GM12878 (cell line): ENCODE measurements at regions not wholly inside any gene's neighbourhood (a gene's known extent, or its start where the extent isn't known, plus 50 kb on each side); places are given as distances from the start of the nearest gene placed in this dataset.

Source experiments
- ATAC-seq: fragments of 200-7000 bp; cut with Tn5 transposase; 3 replicates; pipeline ENCODE4 v1.9.1; 2020; ENCODE audit warnings: mild to moderate bottlenecking, moderate library complexity
- BruUV-seq: library from RNA; stranded (reverse); fragments of 400-500 nt; replicated peaks from 2 replicates; lab custom pipeline; 2021; lab: Mats Ljungman, UMichigan
- CTCF ChIA-PET: fragments of 300-600 bp; sonication (Branson Sonifier 250); formaldehyde crosslinking; extraction: SDS; loops from one replicate; lab custom pipeline; 2021; ENCODE audit warnings: inconsistent platforms; lab: Yijun Ruan, JAX
- POLR2A ChIA-PET: fragments of 350-600 bp; formaldehyde crosslinking; extraction: SDS; loops from one replicate; lab custom pipeline; 2021; ENCODE audit warnings: inconsistent platforms; lab: Charles Lee
- RAD21 ChIA-PET: fragments of 300-600 bp; sonication (Branson Sonifier 250); formaldehyde crosslinking; loops from one replicate; lab custom pipeline; 2023; ENCODE audit warnings: antibody characterized with exemption; ENCODE audit not compliant: unreplicated experiment; lab: Charles Lee
- SMC1A ChIA-PET: fragments of 300-600 bp; sonication (Branson Sonifier 250); formaldehyde crosslinking; loops from one replicate; lab custom pipeline; 2023; ENCODE audit not compliant: unreplicated experiment, uncharacterized antibody; lab: Charles Lee
- DNase-seq: peaks from one replicate; pipeline ENCODE4 v3.0.0-alpha.2; 2011; ENCODE audit warnings: low read depth, low spot score
- FAIRE-seq: peaks from 3 replicates; lab custom pipeline; 2011; peaks lifted over from hg19 to GRCh38; lab: Jason Lieb, UNC
- H2AFZ ChIP-seq: 2 replicates; pipeline ENCODE4 v1.6.0; 2011; ENCODE audit warnings: low read depth, low read length, control low read depth; ENCODE audit not compliant: control insufficient read depth
- H3K27ac ChIP-seq: 2 replicates; pipeline ENCODE4 v1.5.1; 2011; ENCODE audit warnings: control low read depth; ENCODE audit not compliant: control insufficient read depth, insufficient read depth
- H3K27me3 ChIP-seq, 2 experiments: replicated peaks in 1 of 2; 2 replicates each; pipeline versions ENCODE4 v1.6.0 to v1.6.1; 2011; ENCODE audit warnings: low read length in 1 of 2; ENCODE audit not compliant: control insufficient read depth in 2 of 2, insufficient read depth in 2 of 2
- H3K36me3 ChIP-seq, 2 experiments: 2 replicates each; pipeline ENCODE4 v1.5.1; 2011; ENCODE audit warnings: low read length in 1 of 2; ENCODE audit not compliant: control insufficient read depth in 2 of 2, insufficient read depth in 2 of 2
- H3K4me1 ChIP-seq: 2 replicates; pipeline ENCODE4 v1.6.1; 2011; ENCODE audit warnings: mild to moderate bottlenecking, low read length, moderate library complexity, mixed read lengths; ENCODE audit not compliant: control insufficient read depth, insufficient read depth
- H3K4me2 ChIP-seq: 2 replicates; pipeline ENCODE4 v1.6.0; 2011; ENCODE audit warnings: control low read depth; ENCODE audit not compliant: control insufficient read depth, insufficient read depth
- H3K4me3 ChIP-seq: fragments of 200-600 bp; sonication (generic); 2 replicates; pipeline ENCODE4 v1.5.1; 2016
- H3K79me2 ChIP-seq: 2 replicates; pipeline ENCODE4 v1.6.0; 2011; ENCODE audit warnings: low read length; ENCODE audit not compliant: control insufficient read depth, insufficient read depth
- H3K9ac ChIP-seq: 2 replicates; pipeline ENCODE4 v1.8.0; 2011; ENCODE audit warnings: low read length, control low read depth, mixed read lengths; ENCODE audit not compliant: control insufficient read depth, insufficient read depth
- H3K9me3 ChIP-seq: replicated peaks from 3 replicates; pipeline ENCODE4 v1.5.1; 2011; ENCODE audit warnings: mild to moderate bottlenecking, low read length; ENCODE audit not compliant: control insufficient read depth, insufficient read depth
- H4K20me1 ChIP-seq: 2 replicates; pipeline ENCODE4 v1.6.0; 2011; ENCODE audit not compliant: control insufficient read depth, insufficient read depth
- ATF2 ChIP-seq: IDR thresholded peaks from 2 replicates; pipeline ENCODE4 v1.6.1; 2012; ENCODE audit warnings: low read length, inconsistent platforms
- BCL11A ChIP-seq: IDR thresholded peaks from 2 replicates; pipeline ENCODE4 v1.6.1; 2011; ENCODE audit warnings: low read depth, low read length
- E4F1 ChIP-seq: fragments of 450-650 bp; IDR thresholded peaks from 2 replicates; pipeline ENCODE4 v1.6.1; 2018; ENCODE audit warnings: borderline replicate concordance, mild to moderate bottlenecking; ENCODE audit not compliant: partially characterized antibody
- ETV6 ChIP-seq, 2 experiments: fragments of 450-650 bp in 1 of 2; IDR thresholded peaks in 1 of 2; conservative IDR thresholded peaks in 1 of 2; 2 replicates each; pipeline ENCODE4 v1.6.1; 2014; ENCODE audit warnings: antibody characterized with exemption in 1 of 2, borderline replicate concordance in 1 of 2, low read depth in 1 of 2, mild to moderate bottlenecking in 1 of 2, moderate library complexity in 1 of 2
- FOS ChIP-seq: IDR thresholded peaks from 3 replicates; pipeline ENCODE4 v1.6.1; 2011; ENCODE audit warnings: borderline replicate concordance; ENCODE audit not compliant: insufficient read length; ENCODE audit errors: extremely low read depth
- RFX5 ChIP-seq: IDR thresholded peaks from 2 replicates; pipeline ENCODE4 v1.6.1; 2011; ENCODE audit warnings: low read depth, low read length, improper control_type of control experiment
- TAF1 ChIP-seq: IDR thresholded peaks from 2 replicates; pipeline ENCODE4 v1.6.1; 2011; ENCODE audit warnings: mild to moderate bottlenecking, low read depth, low read length, borderline replicate concordance
- ZBTB4 ChIP-seq: fragments of 450-650 bp; formaldehyde crosslinking; IDR thresholded peaks from 2 replicates; pipeline ENCODE4 v1.4.0; 2022; ENCODE audit warnings: mild to moderate bottlenecking, moderate library complexity
- WGBS: methylation state at CpG from one replicate; pipeline ENCODE4 v1.1.6; 2016; ENCODE audit warnings: low lambda C conversion rate; ENCODE audit not compliant: insufficient replicate concordance, insufficient coverage; ENCODE audit errors: missing lambda C conversion rate; 5-methylcytosine and 5-hydroxymethylcytosine counted together
- in situ Hi-C: fragments of 300-500 bp; cut with MboI; formaldehyde crosslinking; loops from 9 replicates; pipeline ENCODE4 v1.14.3; 2018; ENCODE audit warnings: mixed read lengths
- intact Hi-C: fragments of 100-400 bp; cut with micrococcal nuclease; formaldehyde crosslinking; loops from one replicate; pipeline ENCODE4 v1.14.2; 2022; ENCODE audit not compliant: unreplicated experiment

GRCh38 chr10:60706146-60706545, 72.1 kb upstream of the CDK1 start:
- TF ChIP-seq ATF2 (no peak), ZBTB4 (CRISPR knock-in tag) (no peak), FOS (no peak), BCL11A (no peak), ETV6 (conservative IDR thresholded peaks at IDR 0.05 in 1 of 2, IDR thresholded peaks at IDR 0.05 in 1 of 2; ENCODE audit: borderline replicate concordance in 1 of 2, low read depth in 1 of 2) (no peak), TAF1 (no peak), RFX5 (no peak), E4F1 (no peak)
- H3K4me1 ChIP-seq: no peaks in the 10 kb centered on the region
- ATAC-seq (no peak), DNase-seq (no peak), FAIRE-seq (no peak)
- H4K20me1 ChIP-seq: no peaks in the 10 kb centered on the region
- POLR2A ChIA-PET: no interaction called here
- H3K9me3 ChIP-seq: no peaks in the 10 kb centered on the region
- no TSS peak for BruUV-seq
- RAD21 ChIA-PET: no interaction called here
- no peaks in the 10 kb centered on the region for H3K79me2 ChIP-seq
- H3K9ac ChIP-seq: no peak overlapping the region
- H3K27ac ChIP-seq: no peak overlapping the region
- no peak overlapping the region for H2AFZ ChIP-seq
- intact Hi-C loops (no loop called here), in situ Hi-C loops (no loop called here)
- no peaks in the 10 kb centered on the region for H3K27me3 ChIP-seq
- CTCF ChIA-PET: no interaction called here
- SMC1A ChIA-PET: interaction anchor here (1.2 kb wide), 1 partner anchor 17 kb away, joined by 3 read pairs; no protein-coding TSS in a partner anchor
- H3K4me3 ChIP-seq: no peak overlapping the region
- no peaks in the 10 kb centered on the region for H3K36me3 ChIP-seq
- WGBS: 11% methylated on average over 1 of the region's 1 CpG
- H3K4me2 ChIP-seq: no peak overlapping the region
